Activated CD4-positive, alpha-beta T cell treated with anti-CD3 and anti-CD28 coated beads for 24 hours (primary cell): ENCODE measurements at regions not wholly inside any gene's neighbourhood (a gene's known extent, or its start where the extent isn't known, plus 50 kb on each side); places are given as distances from the start of the nearest gene placed in this dataset.
"Not testable (repeated sequence)": the region's sequence is repeated elsewhere in the genome, so short reads cannot be mapped to it uniquely, and the experiment has no call there.

ENCODE experiments used
- DNase-seq, 2 donors: peaks; one replicate each; pipeline ENCODE4 v3.0.0-alpha.2; 2020; ENCODE audit warnings: low read depth in 2 of 2

DNA sequence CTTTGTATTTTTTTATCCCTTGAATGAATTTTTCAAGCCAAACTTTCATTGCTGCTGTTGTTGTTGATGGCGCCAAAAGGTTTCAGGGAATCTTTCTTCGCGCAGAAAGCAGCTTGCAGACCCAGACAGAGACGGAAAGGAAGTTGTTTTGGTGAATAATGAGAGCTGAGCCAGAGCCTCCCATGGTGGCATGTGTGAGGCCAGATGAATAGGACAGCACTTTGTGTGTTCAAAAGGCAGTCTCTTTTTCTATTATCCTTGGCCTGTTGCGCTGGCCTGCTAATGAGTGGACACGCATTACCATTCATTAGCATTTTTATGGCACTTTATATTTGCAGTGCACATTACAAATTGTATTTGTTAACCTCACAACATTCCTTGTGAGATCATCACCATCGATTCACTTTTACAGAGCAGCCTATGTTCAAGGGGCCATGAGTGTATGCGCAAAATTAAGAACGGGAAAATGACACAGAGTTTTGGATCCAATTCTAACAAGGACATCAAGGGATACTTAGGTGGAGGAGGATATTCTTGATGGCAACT lies 754.7 kb downstream of the BCL11A start:
- no peak for DNase-seq

DNA sequence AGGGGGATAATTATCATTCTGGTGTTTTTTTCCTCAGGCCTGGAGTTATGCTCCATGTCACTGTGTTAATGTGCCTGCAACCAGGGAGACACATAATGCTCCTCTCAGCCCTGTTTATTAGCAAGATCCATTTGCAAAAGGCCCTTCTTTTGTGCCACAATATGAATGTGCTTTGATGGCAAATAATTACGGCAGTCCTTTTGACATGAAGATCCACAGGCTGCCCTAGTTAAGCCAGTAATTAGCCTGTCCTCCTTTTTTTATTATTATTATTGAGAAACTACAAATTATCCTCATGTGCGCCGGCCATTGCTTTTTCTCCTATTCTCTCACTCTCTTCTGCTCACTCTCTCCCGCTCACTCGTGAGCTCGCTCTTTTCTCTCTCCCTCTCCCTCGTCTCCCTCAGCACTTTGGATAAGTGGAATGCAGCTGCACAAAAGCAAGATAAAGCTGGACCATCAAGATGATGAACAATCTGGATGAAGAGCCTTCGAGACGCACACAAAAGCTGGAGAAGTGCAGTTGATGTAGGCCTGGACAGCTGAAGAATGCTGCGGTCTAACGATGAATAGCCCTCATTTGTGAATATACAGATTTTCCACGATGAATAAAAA lies 762.3 kb downstream of the BCL11A start:
- no peak for DNase-seq

DNA sequence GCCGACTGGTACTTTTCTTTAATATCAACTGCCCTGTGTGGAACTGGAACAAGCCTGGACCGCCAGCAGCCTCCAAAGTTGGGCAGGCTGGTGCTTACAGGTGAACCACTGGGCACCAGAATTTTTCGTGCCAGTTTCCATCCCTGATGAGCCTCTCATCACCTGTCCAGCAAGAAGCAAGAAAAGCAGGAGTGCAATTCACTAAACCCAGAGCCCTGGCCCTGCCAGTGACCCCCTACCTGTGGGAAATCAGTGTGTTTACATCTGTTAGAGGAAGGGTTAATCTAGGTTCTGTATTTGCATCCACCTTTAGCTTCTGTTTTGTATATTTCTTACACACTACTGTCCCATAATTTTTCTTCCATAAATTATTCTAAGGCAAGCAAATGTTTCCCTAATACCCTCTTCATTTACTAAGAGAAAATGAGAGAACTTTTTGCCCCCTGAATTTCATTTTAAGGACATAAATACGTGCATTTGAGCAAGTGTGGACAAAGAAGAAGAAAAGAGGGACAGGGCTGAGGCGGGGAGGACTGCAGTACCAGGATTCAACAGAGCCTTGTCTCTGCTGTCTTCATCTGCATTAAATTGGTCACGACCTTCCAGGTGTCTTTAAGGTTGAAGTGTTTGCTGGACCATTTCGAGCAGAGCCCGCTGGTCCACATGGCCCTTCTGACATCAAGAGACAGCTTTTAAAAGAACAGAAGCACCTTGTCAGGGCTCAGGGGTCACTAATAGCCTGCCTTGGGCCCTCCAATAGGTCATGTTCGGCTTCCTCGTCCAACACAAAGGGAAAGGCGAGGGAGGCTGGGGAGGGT lies 763.1 kb downstream of the BCL11A start:
- no peak for DNase-seq

DNA sequence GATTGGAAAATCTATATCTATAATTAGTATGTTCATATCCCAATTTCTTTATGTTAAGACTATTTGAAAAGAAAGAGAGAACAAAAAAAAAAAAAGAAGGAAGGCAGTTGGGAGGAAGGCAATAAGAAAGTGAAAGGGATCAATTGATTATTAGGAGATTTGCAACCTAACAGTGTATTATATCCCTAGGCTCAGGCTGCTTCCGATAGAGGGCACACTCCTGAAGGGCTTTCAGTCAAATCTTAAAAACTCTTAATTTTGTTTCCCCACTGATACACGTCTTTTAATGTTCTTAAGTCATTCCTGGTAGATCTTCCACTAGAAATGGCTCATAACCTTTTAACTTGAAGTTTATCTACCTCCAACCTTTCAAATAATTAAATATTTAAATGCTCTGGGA lies 763.9 kb downstream of the BCL11A start:
- DNase-seq: no peak

DNA sequence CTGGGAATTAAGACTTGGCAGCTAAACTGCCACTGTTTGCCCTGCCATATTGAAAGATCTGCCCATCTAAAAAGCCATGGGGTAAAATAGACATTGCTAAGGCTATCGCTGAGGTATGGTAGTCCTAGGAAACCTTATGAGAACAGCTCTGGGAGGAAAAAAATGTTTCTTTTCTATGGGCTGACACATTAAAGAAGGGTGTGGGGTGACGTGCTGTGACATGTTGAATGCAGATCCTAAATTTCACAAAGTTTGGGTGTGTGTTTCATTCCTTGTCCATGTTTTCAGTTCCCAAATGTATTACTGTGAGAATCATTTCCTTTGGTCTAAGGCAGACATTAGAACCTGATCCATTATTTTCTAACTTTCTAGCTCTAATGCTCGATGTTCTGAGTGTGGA lies 766.4 kb downstream of the BCL11A start:
- DNase-seq: no peak

DNA sequence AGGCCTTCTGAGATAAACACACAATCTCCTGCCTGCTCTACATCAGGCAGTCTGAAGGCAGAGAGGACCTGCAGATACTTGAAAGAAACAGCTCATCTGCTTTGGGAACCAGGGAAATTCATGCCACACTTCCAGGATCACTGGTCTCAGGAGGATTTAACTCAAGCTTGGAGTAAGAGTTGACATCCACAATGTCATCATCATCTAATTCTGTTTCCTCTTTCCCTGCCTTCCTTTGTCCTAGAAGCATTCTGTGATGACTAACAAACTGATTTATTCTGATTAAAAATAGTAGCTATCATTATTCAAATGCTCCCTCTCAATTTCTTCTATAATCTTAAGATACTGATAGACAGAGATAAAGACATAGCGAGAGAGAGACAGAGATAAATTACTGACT lies 766.8 kb downstream of the BCL11A start:
- DNase-seq: no peak

DNA sequence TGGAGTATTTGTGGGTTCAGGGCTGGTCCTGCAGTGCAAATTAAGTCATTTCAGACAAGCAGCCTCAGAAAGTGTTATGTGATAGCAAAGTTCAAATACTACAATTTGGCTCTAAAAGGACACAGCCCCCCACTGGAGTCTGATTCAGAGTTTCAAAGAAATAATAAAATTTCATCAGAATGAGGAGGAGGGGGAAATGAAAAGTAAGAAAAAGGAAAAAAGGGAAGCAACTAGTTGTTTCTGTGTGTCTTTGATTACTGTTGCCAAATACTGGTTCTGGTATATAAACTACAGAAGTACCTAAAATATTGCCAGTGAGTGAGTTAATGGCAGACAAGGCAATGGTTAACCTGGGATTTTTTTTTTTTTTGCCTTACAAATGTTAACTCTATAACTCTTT lies 773.9 kb downstream of the BCL11A start:
- no peak for DNase-seq

DNA sequence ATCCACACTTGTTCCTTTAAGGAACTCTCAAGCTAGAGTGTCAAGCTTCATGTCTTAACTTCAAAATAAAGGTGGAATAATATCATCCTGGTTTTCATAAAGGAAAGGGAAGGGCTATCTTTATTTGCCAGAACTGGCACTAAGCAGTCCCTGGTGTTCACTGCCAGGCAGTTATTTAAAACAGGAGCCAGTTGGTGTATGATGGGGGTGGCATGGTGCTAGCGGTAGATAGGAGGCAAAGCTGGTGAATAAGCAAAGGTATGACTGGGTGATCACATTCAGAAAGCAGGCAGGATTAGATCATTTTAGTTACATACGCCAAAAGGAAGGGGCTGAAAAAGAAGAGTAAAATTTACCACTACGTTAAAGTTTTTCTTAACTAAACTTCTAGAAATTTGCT lies 776.3 kb downstream of the BCL11A start:
- no peak for DNase-seq

DNA sequence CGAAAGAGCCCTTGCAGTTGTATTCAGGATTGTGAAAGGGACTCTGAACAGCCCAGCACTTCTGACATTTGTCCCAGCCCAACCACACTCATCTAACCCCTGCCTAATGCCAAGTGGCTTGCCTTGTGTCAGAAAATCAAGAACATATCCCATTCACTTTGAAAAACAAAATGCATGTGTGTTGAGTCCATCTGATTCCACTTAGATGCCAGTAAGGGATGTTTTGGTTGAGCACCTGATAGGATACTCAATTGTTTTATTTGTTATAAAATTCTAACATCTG lies 776.8 kb downstream of the BCL11A start:
- DNase-seq: no peak

DNA sequence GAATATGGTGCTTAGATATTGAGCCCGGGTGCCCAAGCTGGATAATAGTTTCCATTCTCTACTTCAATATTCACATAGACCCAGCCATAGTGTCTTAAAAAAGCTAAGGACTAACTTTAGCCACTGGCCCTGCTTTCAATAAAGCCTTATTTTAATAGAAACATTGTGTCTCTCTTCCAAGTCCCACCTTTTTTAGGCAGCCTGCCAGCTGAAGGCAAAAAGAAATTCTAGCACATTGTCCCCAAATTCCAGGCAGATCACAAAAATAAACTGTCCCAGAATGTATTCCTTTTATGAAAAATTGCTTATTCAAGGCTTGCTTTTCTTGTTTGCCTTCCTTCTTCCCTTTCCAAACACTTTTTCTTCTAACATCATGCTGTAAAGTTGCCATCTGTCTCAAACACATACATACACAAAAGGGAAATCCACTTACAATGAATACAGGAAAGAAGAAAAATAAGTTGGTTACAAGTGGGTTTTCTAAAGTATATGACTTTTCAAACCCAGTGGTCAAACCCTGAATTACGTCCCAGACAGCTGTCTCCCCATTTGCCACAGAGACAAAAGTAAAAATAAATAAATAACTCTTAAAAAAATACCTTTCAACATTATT lies 778.5 kb downstream of the BCL11A start:
- no peak for DNase-seq

DNA sequence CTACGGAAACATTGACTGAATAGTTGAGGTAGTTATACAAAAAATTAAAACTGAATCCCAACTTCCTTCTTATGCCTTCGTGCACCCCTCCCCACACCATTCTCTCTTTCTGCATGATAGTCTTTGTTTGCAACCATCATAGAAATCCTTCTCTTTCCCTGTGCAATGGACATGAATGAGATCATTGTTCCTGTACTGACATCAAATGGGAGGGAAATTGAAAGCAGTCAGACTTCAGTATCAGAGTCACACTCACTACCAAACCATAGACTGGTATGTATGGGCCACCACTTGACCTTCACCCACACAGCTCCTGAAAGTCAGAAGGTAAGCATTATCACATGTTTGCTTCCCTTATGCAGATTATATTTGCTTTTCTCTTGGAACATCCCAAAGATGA lies 782.8 kb downstream of the BCL11A start:
- DNase-seq: no peak

DNA sequence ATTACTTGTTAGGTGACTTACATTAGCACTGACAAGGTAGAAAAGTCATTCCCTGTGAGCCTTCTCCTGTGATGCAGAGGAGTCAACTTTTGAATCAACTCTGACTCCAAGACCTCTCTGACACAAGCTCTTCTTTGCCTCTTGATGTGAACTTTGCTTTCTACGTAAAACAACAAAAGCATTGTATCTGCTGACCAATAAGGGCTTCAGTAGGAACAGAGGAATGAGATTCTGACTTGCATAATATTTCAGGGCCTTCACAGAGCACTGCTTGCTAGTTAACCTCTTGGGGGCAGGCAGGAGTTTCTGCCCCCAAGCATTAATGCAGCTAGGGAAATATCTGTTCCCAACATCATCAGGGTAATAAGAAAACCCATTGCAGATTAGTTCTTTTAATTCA lies 791.5 kb downstream of the BCL11A start:
- no peak for DNase-seq

DNA sequence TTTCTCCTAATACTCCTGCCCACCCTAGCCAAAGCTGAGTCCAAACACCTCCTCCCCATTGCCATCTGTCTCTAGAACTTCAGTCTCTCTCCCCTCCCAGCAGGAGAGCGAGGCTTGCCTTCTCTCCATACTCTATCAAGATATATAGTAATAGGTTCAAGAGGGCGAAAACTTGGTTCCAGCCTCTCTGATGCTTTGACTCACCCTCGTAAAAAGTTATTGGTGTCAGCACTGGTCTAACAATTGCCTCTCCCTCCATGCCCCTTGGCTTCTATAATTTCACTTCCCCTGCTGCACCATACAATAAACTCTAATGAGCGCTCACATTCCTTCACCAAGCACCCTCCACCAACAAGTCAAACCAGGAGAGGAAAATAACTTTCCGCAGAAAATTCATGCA lies 797.3 kb downstream of the BCL11A start:
- no peak for DNase-seq

DNA sequence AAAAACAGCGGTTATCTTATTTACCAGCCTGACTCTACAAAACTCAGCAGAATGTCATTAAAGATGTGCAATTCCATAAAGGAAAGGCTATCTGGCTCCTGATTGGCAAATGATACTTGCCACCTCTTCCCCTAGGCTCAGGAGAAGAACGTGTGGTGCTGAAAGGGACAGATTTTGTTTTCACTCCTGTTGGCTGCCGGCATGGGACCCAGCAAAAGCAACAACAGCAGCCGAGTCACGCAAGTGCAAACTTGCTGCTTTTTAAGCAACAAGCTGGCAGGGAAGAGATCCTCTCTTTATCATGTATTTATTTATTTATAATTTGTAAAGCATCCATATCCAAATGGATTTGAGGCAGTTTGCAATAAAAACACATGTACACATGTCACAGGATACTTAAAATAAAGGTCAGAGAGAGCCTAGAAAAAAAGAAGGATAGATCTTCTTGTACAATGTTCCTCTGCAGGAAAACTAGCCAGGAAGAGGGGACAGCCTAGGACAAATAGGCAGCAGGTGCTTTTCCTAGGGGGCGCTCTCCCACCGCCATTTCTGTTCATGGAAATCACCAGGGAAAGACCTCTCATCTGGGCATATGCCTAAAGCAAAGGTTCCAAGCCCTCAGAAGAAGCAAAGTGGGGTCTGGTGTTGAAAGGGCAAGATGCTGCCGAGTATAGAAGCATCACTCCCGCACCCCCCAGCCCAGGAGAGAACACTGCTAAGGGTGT lies 799.3 kb downstream of the BCL11A start:
- DNase-seq: no peak

DNA sequence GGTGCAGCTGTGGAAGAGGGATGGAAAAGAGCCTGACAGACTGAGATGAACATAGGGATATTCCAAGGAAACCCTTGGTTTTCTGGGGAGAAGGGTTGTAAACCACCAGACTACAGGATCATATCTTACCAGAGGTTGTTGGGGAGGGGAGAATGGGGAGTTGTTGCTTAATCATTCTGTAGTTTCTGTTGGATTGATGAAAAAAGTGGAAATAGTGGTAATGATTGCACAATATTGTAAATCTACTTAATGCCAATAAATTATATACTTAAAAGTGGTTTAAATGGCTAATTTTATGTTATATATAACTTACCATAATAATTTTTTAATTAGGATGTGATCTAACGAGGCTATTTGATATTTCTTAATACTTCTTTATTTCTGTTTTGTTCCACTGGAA lies 800.9 kb downstream of the BCL11A start:
- no peak for DNase-seq

DNA sequence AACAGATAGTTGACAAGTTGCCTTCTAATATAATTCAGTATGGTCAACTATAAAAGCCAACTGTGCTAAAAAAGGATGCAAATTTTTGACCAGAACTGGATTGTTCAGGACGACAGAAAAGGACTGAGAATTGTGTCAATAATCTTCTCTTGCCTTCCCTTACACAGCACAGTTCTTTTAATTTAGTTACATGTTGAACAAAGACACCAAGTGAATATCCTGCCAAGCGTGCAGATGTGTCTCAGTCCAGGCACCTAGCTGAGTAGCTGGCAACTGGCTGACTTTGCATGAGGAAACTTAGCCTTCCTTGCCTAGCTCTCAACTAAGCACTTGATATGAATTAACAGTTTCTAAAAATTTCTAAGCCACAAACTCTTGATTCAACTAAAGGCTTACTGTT lies 801.4 kb downstream of the BCL11A start:
- no peak for DNase-seq

DNA sequence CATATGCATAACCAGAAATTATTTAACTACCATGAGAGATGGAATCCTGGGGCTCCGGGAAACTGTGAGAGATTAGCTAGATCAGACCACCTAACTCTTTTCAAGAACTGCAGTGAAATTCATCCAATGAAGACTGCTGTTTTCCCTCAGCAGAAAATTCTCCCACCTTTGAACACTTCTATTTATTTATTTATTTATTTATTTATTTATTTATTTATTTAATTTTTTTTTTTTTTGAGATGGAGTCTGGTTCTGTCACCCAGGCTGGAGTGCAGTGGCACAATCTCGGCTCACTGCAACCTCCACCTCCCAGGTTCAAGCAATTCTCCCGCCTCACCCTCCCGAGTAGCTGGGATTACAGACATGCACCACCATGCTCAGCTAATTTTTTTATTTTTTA lies 802.2 kb downstream of the BCL11A start:
- not testable (repeated sequence) for DNase-seq

DNA sequence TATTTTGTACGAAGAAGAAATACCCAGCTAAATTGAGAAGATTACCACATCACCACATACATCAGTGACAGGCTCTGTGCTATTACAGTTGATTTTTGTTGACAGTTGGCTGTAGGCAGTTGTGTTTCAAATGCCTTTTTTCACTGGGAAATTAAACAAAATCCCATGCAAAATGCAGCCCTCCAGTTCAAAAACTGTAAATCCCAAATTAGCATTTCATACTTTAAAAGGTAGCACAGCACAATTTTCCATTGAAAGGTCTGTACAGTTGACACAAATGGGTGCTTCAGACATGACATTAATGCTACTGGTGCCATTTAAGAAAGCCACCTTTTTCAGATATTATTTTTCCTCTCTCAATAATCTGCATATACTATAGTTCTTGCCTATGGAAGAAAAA lies 807.2 kb downstream of the BCL11A start:
- no peak for DNase-seq

DNA sequence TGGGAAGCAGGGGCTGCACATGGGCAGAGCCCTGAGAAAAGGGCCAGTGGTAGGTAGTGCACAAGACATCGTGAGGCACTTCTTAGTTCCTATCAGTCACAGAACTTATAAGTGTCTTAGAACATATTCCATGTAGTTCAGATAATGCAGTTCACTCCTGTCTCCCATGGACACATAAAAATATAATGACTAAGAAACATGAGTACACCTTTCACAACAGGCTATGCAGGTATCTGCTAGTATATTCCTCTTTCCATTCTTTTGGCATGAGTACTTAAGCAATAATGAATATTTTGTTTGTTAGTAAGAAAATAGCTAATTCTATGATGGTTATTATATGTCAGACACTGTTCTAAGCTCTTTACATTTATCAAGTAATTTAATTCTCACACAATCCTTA lies 808.4 kb downstream of the BCL11A start:
- no peak for DNase-seq

DNA sequence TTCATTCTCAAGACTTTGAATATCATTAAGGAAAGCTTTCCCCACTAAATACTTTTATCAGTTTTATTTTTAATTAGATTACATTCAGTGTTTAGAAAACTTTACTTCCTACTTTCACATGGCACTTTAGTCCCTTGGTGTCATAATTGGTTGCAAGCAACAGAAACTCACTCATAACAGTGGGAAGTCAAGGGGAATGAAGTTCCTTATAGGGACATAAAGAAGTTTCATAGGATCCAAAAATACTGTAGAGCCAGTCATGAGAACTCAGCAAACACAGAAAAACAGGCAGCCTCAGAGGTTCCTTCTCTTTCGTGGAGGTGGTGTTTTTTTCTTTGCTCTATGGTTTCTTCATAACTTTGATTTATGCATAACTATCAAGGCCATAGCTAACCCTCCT lies 809.0 kb downstream of the BCL11A start:
- no peak for DNase-seq

DNA sequence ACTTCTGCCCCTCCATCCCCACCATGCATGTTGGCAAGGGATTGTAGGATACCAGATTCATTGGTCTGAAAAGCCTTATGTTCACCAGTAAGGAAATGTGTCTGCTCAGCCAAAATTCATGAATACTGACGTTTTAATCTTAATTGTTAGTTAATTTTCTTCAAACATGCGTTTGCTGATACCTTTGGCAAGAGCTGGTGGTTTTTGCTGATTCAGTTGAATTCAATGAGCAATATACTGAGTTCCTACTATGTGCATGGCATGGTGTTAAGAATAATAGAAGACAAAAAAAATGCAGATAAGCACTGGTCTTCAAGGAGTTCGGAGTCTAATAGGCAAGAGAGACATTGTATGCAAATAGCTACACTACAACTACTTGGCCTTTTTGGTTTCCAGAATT lies 811.6 kb downstream of the BCL11A start:
- DNase-seq: no peak

DNA sequence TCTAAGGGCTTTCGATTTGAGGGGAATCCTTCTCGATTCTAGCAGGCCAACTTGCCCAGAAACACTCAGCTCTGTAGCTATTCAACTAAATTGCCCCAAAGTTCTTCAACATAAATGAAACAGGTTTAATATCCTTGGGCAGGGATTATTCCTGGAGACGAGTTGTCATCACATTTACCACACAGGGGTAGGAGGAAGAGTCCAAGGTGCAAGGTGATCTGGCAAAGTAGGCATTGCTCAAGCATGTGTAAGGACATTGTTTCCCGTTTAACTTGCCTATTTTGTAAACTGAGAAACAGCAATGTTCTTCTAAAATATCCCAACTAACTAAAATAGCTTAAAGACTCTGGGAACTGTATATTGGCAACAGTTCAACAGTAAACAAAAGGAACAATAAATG lies 814.3 kb downstream of the BCL11A start:
- no peak for DNase-seq

DNA sequence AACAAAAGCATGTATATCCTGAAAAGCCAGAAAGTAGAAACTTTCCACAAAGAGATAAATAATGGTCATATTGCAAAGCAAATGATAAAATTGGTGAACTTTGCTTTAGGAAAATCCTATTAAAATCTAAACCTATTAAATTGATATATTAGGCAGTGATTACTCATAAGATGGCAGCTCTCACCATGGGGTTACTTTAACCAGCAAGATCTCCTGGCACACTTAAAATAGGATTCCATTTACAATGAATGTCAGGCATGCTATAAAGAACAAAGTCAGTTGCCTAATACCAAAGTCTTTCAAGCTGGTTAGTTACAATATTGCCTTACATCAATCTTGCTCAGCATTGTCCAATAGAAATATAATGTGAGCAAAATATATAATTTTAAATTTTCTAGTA lies 816.2 kb downstream of the BCL11A start:
- no peak for DNase-seq
